ELF-1 (cell line): ENCODE measurements at regions not wholly inside any gene's neighbourhood (a gene's known extent, or its start where the extent isn't known, plus 50 kb on each side); places are given as distances from the start of the nearest gene placed in this dataset.

ENCODE experiments used
- DNase-seq: peaks from one replicate; pipeline ENCODE4 v3.0.0-alpha.2; 2016; ENCODE audit warnings: low read depth, low spot score

- no peak for DNase-seq
Measured at GRCh38 chr9:3054017-3054586, 210.2 kb upstream of the PUM3 start.

DNA sequence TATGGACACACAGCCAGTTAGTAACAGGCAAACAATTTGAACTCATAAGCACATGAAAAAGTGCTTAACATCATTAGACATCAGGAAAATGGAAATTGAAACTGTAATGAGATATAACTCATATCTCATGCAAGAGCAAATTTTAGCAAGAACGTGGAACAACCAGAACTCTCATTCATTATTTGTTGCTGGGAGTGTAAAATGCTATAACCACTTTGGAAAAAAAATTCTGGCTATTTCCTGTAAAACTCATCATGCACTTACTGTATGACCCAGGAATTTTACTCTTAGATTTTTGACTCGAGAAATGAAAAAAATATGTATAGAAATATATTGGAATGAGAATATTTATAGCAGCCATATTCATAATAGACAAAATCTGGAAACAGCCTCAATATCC, 205.7 kb upstream of the PUM3 start:
- DNase-seq, result no peak

GRCh38 chr9:3047912-3048311, 204.0 kb upstream of the PUM3 start:
- no peak for DNase-seq

DNA sequence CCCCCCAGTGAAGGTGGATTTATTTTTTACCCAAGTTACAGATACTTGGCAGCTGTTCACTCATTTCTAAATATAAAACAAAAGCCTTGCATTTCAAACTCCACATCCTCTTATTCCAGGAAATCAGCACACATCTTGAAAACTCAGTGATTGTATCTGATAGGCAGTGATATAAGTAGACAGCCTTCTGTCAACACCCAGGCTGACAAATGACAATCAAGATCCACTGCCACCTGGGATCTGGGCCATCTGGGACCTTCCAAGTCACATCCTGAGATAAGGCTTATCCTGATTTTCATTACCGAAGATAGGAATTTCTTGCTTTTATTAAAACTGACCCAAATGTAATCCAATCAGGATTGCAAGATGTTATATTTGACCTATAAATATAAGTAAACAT, 201.3 kb upstream of the PUM3 start:
- DNase-seq, result no peak

DNA sequence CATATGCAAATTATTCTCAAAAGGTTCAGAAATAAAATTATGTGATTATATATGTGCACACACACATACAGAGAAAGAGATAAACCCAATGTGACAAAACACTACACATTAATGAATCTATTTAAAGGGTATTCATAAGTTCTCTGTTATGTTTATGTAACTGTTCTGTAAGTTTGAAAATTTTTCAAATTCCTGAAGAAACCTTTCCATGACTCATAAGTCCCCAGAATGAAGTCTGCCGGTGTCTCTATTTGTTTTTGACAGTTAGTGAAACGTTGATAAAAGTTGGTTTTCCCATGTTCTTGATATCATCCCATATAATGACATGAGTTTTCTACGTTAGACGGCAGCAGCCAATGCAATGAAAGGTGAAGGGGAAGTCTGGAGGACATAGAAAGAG, 199.5 kb upstream of the PUM3 start:
- no peak for DNase-seq

GRCh38 chr9:3040761-3041160, 196.9 kb upstream of the PUM3 start:
- DNase-seq, result no peak

- DNase-seq, result no peak
Measured at GRCh38 chr9:3036333-3036700, 192.4 kb upstream of the PUM3 start.

GRCh38 chr9:3035579-3036332, 191.9 kb upstream of the PUM3 start:
- DNase-seq, result no peak

- no peak for DNase-seq
Measured at GRCh38 chr9:3032898-3033297, 189.0 kb upstream of the PUM3 start.

DNA sequence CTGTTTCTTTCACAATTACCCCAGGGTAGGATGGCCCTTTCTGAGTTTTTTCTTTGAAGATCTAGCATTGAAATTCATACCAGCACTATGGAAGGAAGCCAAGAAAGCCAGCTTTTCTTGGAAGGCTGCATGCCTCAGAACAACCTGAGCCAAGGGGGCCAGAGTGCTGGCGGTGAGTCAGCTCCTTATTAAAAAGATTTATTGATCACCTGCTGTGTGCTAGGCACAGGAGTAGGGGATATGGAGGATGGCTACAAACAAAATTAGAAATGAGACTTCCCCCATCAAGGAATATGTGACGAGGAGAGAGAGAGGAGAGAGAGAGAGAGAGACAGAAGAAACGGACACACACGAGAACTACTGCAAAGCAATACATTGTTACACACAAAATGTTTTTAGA, 184.6 kb upstream of the PUM3 start:
- DNase-seq, result no peak

- DNase-seq, result no peak
Measured at GRCh38 chr9:3027210-3027609, 183.3 kb upstream of the PUM3 start.

DNA sequence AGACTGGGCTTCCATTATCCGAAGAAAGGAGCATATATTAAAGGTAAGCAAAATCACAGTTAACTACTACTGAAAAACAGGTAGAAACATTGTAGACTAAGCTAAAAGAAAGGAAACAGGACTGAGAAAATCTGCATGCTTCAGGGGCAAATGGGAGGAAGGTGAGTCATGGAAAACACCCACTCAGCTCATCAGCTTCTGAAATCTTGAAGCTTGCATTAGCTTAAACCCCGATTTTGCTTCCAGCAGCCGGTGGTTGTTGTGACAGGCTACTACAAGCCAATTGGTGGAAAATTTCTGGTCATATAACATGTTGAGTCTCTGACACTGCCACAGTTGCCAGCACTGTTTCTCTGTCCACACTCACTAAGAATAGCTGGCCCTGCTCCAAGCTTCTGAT, 179.6 kb upstream of the PUM3 start:
- DNase-seq, result no peak

- DNase-seq, result no peak
Measured at GRCh38 chr9:3018691-3019230, 174.9 kb upstream of the PUM3 start.

- DNase-seq, result no peak
Measured at GRCh38 chr9:3018071-3018470, 174.2 kb upstream of the PUM3 start.

DNA sequence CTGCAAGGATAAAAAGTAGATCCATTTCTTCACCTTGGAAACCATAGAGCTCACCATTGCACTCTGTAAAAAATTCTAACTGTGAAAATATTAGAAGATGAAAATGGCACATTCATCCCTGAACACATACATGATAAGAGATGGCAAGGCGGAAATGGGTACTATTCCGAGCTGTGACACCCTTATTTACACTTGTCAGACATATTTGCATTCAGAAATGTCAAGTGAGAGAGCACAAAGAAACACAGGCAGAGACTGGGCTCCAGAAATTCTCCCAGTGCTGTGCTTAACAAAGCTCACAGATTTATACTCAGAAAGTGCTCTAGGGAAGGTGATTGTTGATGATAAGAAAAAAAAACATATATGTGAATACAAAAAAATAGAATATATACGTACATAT, 170.3 kb upstream of the PUM3 start:
- no peak for DNase-seq

DNA sequence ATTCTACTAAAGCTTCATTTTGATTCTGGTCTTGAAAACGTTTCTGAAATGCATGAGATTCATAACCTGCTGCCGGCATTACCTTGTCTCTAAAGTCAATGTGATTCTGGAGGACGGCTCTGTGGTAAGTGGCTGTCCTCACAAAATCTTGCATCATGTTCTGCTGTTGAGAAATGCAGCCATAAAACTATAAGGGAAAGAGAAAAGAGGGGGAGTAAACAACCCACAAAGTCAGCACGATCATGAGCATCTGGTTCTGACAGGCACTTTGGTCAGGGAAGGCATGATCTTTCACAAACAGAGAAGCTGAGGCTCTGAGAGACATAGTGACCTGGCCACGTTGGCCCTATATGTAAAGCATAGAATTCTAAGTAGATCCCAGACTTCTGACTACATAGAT, 168.9 kb upstream of the PUM3 start:
- no peak for DNase-seq

- DNase-seq, result no peak
Measured at GRCh38 chr9:3012245-3012644, 168.3 kb upstream of the PUM3 start.

DNA sequence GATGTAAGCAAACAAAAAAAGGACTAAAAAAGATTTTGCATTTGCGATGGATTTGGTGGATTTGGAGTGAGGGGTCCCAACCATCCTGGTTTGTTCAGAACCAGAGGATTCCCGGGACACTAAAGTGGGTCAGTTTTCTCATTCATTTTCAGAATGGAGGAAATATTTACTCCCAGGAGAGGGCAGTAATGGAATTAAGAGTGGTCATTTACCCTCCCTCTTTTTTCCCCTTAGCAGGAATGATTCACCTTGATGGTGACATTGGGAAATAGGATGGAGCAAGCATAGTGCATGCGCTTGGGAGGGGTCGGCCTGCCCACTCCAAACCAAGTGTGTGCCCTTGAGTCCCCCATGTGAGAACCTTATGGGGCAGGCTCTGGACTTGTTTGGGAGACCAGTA, 164.2 kb upstream of the PUM3 start:
- no peak for DNase-seq

- DNase-seq, result no peak
Measured at GRCh38 chr9:3007326-3007725, 163.4 kb upstream of the PUM3 start.

DNA sequence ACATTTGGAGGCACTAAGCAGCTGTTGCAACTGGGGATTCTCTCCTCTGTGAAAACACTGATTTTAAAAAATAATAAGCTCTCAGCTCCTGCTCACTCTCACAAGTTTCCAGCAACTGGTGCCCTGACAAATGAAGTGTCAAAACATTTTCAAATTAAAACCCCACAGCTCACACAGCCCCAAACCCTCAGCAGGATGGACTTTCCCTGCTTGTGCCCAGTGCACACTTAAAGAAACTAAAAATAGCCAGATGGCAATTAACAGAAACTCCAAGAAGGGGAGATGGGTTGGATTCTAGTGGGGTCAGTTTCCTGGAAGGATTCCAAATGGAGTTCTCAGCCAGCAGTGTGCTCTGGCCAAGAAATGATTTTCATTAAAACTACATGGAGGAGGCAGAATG, 163.0 kb upstream of the PUM3 start:
- DNase-seq, result no peak

DNA sequence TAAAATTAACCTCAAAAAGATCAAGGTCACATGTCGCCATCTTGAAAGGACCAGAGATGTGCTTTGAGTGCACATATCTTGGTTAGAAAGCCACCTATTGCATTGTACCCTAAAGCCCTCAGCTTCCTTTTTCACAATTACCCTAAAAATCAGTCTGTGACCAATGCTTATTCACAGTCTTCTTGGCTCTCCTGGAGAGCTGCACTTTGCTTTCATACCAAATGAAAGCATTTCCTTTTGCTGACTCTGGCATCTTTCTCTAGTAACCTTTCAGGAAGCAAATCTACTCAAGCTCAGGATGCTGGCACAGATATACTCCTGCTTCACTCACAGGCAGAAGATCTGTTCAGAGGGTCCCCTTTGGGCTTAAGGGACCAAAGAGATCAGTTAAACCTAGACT, 160.7 kb upstream of the PUM3 start:
- no peak for DNase-seq

DNA sequence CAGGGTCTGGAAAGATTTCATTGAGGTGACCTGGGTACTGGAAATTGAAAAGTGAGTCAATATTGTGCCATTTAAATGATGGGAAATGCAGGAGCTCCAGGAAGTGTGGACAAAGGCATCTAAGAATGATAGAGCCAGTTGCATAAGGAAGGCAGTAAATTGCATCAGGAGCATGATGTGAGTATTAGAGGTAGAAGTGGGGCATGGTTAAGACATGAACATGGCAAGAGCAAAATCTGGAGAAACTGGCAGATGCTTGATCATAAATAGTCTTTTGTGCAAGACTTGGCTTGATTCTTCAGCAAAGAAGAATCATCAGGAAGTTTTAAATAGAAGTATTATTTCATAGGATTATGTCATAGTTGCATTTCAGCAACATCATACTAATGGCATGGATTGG, 157.4 kb upstream of the PUM3 start:
- DNase-seq, result no peak

DNA sequence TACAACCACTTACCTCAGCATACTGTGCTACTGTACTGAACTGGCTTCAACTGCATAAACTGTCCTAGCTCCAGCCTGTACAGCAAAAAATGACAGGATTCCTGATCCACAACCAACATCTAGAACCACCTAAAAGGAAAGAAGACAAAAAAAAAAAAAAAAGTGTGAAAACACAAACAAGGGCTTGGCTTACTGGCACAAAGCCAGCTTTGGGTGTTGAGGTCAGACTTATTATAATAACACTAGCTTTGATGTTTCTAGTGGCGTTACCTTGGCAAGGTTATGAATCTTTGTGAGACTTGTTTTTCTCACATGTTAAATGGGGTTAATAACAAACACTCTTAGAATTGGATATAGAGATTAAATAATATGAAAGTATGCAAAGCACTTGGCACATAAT, 148.5 kb upstream of the PUM3 start:
- DNase-seq, result no peak

- DNase-seq, result no peak
Measured at GRCh38 chr9:2991292-2991691, 147.4 kb upstream of the PUM3 start.
